ENCODE measurements at regions not wholly inside any gene's neighbourhood (a gene's known extent, or its start where the extent isn't known, plus 50 kb on each side); places are given as distances from the start of the nearest gene placed in this dataset.

DNA sequence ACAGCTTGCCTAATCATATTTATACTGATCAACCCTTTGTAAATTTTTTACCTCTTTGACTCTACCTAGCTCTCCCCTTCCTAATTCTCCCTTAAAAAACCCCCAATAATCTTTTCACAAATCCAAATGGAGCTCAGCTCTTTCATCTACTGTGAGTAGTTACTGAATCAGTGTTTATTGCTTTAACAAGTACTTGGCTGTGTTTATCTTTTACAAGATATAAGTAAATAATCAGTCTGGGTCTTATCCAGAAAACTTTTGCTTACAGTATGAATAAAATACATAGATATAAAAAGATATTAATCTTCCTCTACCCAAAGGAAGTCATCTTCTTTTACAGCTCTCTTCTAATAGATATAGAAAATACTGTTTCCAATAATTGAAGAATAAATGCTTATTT lies 366.4 kb downstream of the RAP2B start:
- Histone ChIP-seq H3K27me3 (replicated peaks in 1 of 4; ENCODE audit: control extremely low read depth in 1 of 4, control insufficient read depth in 3 of 4, insufficient read depth in 4 of 4, low read length in 3 of 4) (no peaks in the 10 kb centered on the region), H3K4me2 (replicated peaks; ENCODE audit: low read depth, low read length, poor library complexity, severe bottlenecking) (no peak overlapping the region), H3K9ac (ENCODE audit: low read length) (no peak overlapping the region), H3K36me3 (replicated peaks in 1 of 2; ENCODE audit: control extremely low read depth in 1 of 2, control insufficient read depth in 1 of 2, extremely low read depth in 1 of 2, insufficient read depth in 2 of 2, low read length in 1 of 2) (no peaks in the 10 kb centered on the region), H4K20me1 (ENCODE audit: control insufficient read depth, insufficient read depth, low read length, poor library complexity, severe bottlenecking) (no peaks in the 10 kb centered on the region), H3K4me1 (ENCODE audit: control insufficient read depth in 2 of 2, insufficient read depth in 2 of 2, low read length in 2 of 2) (no peaks in the 10 kb centered on the region), H3K79me2 (ENCODE audit: control insufficient read depth, insufficient read depth, low read length) (no peaks in the 10 kb centered on the region), H3K27ac (ENCODE audit: low read length in 2 of 2) (no peak overlapping the region), H3K9me3 (ENCODE audit: control extremely low read depth in 1 of 3, control insufficient read depth in 2 of 3, insufficient read depth in 1 of 3, low read length in 2 of 3) (no peaks in the 10 kb centered on the region), H2AFZ (ENCODE audit: insufficient read depth, low read depth, low read length, poor library complexity, severe bottlenecking) (no peak overlapping the region), H3K4me3 (ENCODE audit: control extremely low read depth in 1 of 5, extremely low read depth in 1 of 5, insufficient read depth in 1 of 5, low read depth in 2 of 5, low read length in 4 of 5) (no peak overlapping the region)
- no peak for ATAC-seq (ENCODE audit: low read depth)
- Mint-ChIP-seq H3K27ac (no peak overlapping the region), H3K9me3 (ENCODE audit: insufficient read depth) (peaks cover 3% of the 10 kb centered on the region), H3K4me3 (no peak overlapping the region), H3K27me3 (peaks cover 3% of the 10 kb centered on the region), H3K4me1 (no peaks in the 10 kb centered on the region)
- no peak for DNase-seq
- TF ChIP-seq, protein P1, sequence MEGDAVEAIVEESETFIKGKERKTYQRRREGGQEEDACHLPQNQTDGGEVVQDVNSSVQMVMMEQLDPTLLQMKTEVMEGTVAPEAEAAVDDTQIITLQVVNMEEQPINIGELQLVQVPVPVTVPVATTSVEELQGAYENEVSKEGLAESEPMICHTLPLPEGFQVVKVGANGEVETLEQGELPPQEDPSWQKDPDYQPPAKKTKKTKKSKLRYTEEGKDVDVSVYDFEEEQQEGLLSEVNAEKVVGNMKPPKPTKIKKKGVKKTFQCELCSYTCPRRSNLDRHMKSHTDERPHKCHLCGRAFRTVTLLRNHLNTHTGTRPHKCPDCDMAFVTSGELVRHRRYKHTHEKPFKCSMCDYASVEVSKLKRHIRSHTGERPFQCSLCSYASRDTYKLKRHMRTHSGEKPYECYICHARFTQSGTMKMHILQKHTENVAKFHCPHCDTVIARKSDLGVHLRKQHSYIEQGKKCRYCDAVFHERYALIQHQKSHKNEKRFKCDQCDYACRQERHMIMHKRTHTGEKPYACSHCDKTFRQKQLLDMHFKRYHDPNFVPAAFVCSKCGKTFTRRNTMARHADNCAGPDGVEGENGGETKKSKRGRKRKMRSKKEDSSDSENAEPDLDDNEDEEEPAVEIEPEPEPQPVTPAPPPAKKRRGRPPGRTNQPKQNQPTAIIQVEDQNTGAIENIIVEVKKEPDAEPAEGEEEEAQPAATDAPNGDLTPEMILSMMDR (IDR thresholded peaks at IDR 0.05) = no peak
- no peak for TF ChIP-seq EZH2 (IDR thresholded peaks at IDR 0.05; ENCODE audit: borderline replicate concordance, insufficient read depth, low read depth, low read length, poor library complexity, severe bottlenecking)
- intact Hi-C loops (cut with micrococcal nuclease) = no loop called here
- CTCF ChIA-PET = no interaction called here
- POLR2A ChIA-PET = no interaction called here

DNA sequence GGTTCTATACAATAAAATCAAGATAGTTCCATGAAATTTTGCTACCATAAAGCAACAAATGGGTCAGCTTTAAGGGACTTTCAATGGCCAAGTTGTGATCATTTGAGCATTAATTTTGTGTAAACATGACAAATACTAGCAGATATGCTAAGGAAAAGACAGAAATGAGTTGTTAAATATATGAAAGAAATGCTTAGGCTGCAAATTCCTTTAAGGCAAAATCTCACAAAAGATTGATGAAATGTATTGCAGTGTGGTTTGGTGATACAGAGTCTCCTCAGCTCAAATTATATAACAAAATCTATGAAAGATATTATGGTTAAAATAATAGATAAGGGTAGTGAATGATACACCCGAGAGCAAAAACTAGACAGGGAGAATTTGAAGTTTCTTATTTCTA lies 377.2 kb downstream of the RAP2B start:
- no peaks in the 10 kb centered on the region for H3K9me3 ChIP-seq (ENCODE audit: control extremely low read depth in 1 of 3, control insufficient read depth in 2 of 3, insufficient read depth in 1 of 3, low read length in 2 of 3)
- H3K4me3 ChIP-seq (ENCODE audit: control extremely low read depth in 1 of 5, extremely low read depth in 1 of 5, insufficient read depth in 1 of 5, low read depth in 2 of 5, low read length in 4 of 5) = no peak overlapping the region
- no peaks in the 10 kb centered on the region for H3K36me3 ChIP-seq (replicated peaks in 1 of 2; ENCODE audit: control extremely low read depth in 1 of 2, control insufficient read depth in 1 of 2, extremely low read depth in 1 of 2, insufficient read depth in 2 of 2, low read length in 1 of 2)
- no peak overlapping the region for H3K4me3 Mint-ChIP-seq
- POLR2A ChIA-PET = no interaction called here
- CTCF ChIA-PET = interaction anchor here (0.6 kb wide), 1 partner anchor 222 kb away, joined by 3 read pairs; no protein-coding TSS in a partner anchor
- H3K79me2 ChIP-seq (ENCODE audit: control insufficient read depth, insufficient read depth, low read length) = no peaks in the 10 kb centered on the region
- WGBS (ENCODE audit: insufficient coverage) = no CpG with 5 or more reads among the region's 1 CpG
- H2AFZ ChIP-seq (ENCODE audit: insufficient read depth, low read depth, low read length, poor library complexity, severe bottlenecking) = no peak overlapping the region
- H3K4me1 Mint-ChIP-seq = no peaks in the 10 kb centered on the region
- no peaks in the 10 kb centered on the region for H3K27me3 ChIP-seq (replicated peaks in 1 of 4; ENCODE audit: control extremely low read depth in 1 of 4, control insufficient read depth in 3 of 4, insufficient read depth in 4 of 4, low read length in 3 of 4)
- no peaks in the 10 kb centered on the region for H4K20me1 ChIP-seq (ENCODE audit: control insufficient read depth, insufficient read depth, low read length, poor library complexity, severe bottlenecking)
- no peak overlapping the region for H3K27ac ChIP-seq (ENCODE audit: low read length in 2 of 2)
- H3K27ac Mint-ChIP-seq = no peak overlapping the region
- ATAC-seq (ENCODE audit: low read depth) = no peak
- no peaks in the 10 kb centered on the region for H3K27me3 Mint-ChIP-seq
- TF ChIP-seq EZH2 (IDR thresholded peaks at IDR 0.05; ENCODE audit: borderline replicate concordance, insufficient read depth, low read depth, low read length, poor library complexity, severe bottlenecking) = no peak
- TF ChIP-seq, protein P1 (IDR thresholded peaks at IDR 0.05) = no peak
- H3K9ac ChIP-seq (ENCODE audit: low read length) = no peak overlapping the region
- H3K4me2 ChIP-seq (replicated peaks; ENCODE audit: low read depth, low read length, poor library complexity, severe bottlenecking) = no peak overlapping the region
- no peak for DNase-seq
- H3K4me1 ChIP-seq (ENCODE audit: control insufficient read depth in 2 of 2, insufficient read depth in 2 of 2, low read length in 2 of 2) = no peaks in the 10 kb centered on the region
- intact Hi-C loops (cut with micrococcal nuclease) = no loop called here
- no peaks in the 10 kb centered on the region for H3K9me3 Mint-ChIP-seq (ENCODE audit: insufficient read depth)
